SK-N-MC (cell line): ENCODE measurements at regions not wholly inside any gene's neighbourhood (a gene's known extent, or its start where the extent isn't known, plus 50 kb on each side); places are given as distances from the start of the nearest gene placed in this dataset.

ENCODE experiments used
- EZH2 ChIP-seq: fragments of 200-600 bp; sonication (generic); IDR thresholded peaks from one replicate; pipeline ENCODE4 v1.6.1; 2017; ENCODE audit warnings: antibody characterized with exemption
- FOXP2 ChIP-seq: optimal IDR thresholded peaks from 2 replicates; pipeline ENCODE3; 2011; ENCODE audit warnings: mild to moderate bottlenecking, moderate library complexity; ENCODE audit not compliant: insufficient read depth; ENCODE audit errors: extremely low read length, control extremely low read depth
- POLR2AphosphoS5 ChIP-seq: IDR thresholded peaks from 2 replicates; pipeline ENCODE4 v1.6.1; 2012; ENCODE audit warnings: mild to moderate bottlenecking, low read depth, low read length, borderline replicate concordance

- TF ChIP-seq POLR2AphosphoS5 = no peak
- no peak for TF ChIP-seq EZH2
- TF ChIP-seq FOXP2 = no peak
Measured at GRCh38 chr4:126411047-126411446, 1096.3 kb downstream of the FAT4 start.
